ENCODE measurements at regions not wholly inside any gene's neighbourhood (a gene's known extent, or its start where the extent isn't known, plus 50 kb on each side); places are given as distances from the start of the nearest gene placed in this dataset.
"Not testable (repeated sequence)": the region's sequence is repeated elsewhere in the genome, so short reads cannot be mapped to it uniquely, and the experiment has no call there.

DNA sequence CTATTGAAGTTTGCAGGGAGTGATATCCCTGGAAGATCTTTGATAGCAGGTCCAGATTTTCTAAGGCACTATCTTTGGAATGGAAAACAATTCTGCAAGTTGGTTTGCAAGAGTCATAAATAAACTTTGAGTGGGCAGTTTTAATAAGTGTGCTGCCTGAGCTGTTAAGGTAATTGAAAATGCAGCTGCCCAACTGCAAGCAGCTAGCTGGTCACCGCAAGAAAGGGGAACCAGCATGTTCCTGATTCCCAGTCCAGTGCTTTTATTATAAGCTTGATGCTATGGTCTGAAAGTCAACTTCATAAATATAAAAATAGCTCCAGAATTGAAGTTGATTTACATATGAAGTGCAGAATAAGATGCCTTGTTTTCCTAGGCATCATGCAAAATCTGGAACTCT is 308.4 kb downstream of the ZNF248 start:
- DNase-seq (ENCODE audit: low spot score) = no peak
- H3K36me3 Mint-ChIP-seq (ENCODE audit: low read depth) = no peaks in the 10 kb centered on the region
- H3K4me1 Mint-ChIP-seq (ENCODE audit: low read depth) = no peaks in the 10 kb centered on the region
- H3K27me3 Mint-ChIP-seq (ENCODE audit: low read depth) = no peaks in the 10 kb centered on the region
- H3K4me3 Mint-ChIP-seq (ENCODE audit: unreplicated experiment) = no peak overlapping the region
- no peak overlapping the region for H3K27ac Mint-ChIP-seq (ENCODE audit: unreplicated experiment)
- peaks cover 48% of the 10 kb centered on the region for H3K9me3 Mint-ChIP-seq (ENCODE audit: low read depth)
- TF ChIP-seq CTCF (IDR thresholded peaks at IDR 0.05) = no peak

DNA sequence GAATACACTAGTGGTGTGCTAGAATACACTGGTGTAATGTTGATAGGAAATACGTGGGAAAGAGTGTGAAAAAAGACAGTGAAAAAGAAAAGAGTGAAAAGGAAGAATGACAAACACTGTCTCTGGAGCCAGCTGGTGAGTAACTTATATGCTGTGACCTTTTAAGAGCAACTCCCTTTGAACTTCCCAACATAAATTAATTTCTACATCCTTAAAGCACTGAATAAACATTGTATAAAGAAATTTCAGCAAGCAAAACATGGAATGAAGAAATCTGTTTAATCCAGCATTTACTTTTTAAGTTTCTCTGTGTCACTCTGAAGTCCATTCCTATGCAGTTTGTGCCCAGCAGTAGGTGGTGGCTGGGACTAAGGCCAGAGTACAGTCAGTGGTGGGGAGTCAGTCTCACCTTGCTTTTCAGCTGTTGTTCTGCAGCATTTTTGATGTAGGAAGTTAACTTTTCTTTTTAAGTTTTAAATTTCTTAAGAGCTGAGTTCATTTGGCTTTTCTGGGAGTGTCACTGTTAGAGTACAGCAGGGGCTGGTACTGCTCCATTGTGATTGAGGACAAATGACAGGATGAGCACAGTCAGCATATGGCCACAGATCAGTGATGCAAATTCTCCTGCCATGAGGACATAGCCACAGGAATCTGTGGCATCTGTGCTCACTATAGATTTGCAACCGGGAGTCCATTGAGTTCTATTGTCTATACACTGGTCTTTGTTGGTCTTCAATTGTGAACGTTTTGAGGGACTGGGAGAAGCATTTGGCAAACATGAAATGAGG is 321.8 kb downstream of the ZNF248 start:
- Mint-ChIP-seq H3K36me3 (ENCODE audit: low read depth) (no peaks in the 10 kb centered on the region), H3K4me3 (ENCODE audit: unreplicated experiment) (no peak overlapping the region), H3K9me3 (ENCODE audit: low read depth) (peaks cover 63% of the 10 kb centered on the region), H3K27ac (ENCODE audit: unreplicated experiment) (no peak overlapping the region), H3K4me1 (ENCODE audit: low read depth) (no peaks in the 10 kb centered on the region), H3K27me3 (ENCODE audit: low read depth) (no peaks in the 10 kb centered on the region)
- no peak for TF ChIP-seq CTCF (IDR thresholded peaks at IDR 0.05)
- DNase-seq (ENCODE audit: low spot score) = no peak

- Mint-ChIP-seq H3K36me3 (ENCODE audit: low read depth) (no peaks in the 10 kb centered on the region), H3K27me3 (ENCODE audit: low read depth) (no peaks in the 10 kb centered on the region), H3K4me3 (ENCODE audit: unreplicated experiment) (no peak overlapping the region), H3K27ac (ENCODE audit: unreplicated experiment) (no peak overlapping the region), H3K4me1 (ENCODE audit: low read depth) (no peaks in the 10 kb centered on the region), H3K9me3 (ENCODE audit: low read depth) (peaks cover 69% of the 10 kb centered on the region)
- no peak for TF ChIP-seq CTCF (IDR thresholded peaks at IDR 0.05)
- DNase-seq (ENCODE audit: low spot score) = no peak
These were observed 323.2 kb downstream of the ZNF248 start for GRCh38 chr10:37534166-37534565.

GRCh38 chr10:37525410-37525809 is 332.0 kb downstream of the ZNF248 start:
- not testable (repeated sequence) for H3K4me3 Mint-ChIP-seq (ENCODE audit: unreplicated experiment); H3K4me1 Mint-ChIP-seq (ENCODE audit: low read depth); DNase-seq (ENCODE audit: low spot score); H3K27ac Mint-ChIP-seq (ENCODE audit: unreplicated experiment); H3K27me3 Mint-ChIP-seq (ENCODE audit: low read depth); H3K36me3 Mint-ChIP-seq (ENCODE audit: low read depth)
- H3K9me3 Mint-ChIP-seq (ENCODE audit: low read depth) = peaks cover 48% of the 10 kb centered on the region

DNA sequence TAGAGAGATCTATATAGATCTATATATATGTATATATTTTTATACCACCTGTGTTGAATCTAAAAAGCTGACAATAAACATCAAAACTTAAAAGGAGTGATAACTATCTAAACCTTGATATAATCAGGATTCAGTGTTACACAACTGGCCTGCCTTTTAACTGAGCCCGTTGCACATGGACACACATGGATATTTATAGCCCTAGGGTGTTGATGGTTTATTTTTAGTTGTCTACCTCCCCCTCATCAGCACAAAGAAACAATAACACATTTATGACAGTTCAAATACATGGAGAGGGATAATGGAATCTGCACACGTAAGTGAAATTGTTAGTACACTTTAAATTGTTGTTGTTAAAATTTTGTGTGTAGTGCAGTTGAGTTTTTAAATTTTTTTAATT is 336.9 kb downstream of the ZNF248 start:
- no peaks in the 10 kb centered on the region for H3K4me1 Mint-ChIP-seq (ENCODE audit: low read depth)
- no peak overlapping the region for H3K27ac Mint-ChIP-seq (ENCODE audit: unreplicated experiment)
- no peak for DNase-seq (ENCODE audit: low spot score)
- no peak overlapping the region for H3K4me3 Mint-ChIP-seq (ENCODE audit: unreplicated experiment)
- no peaks in the 10 kb centered on the region for H3K36me3 Mint-ChIP-seq (ENCODE audit: low read depth)
- TF ChIP-seq CTCF (IDR thresholded peaks at IDR 0.05) = no peak
- H3K9me3 Mint-ChIP-seq (ENCODE audit: low read depth) = peaks cover 37% of the 10 kb centered on the region
- H3K27me3 Mint-ChIP-seq (ENCODE audit: low read depth) = no peaks in the 10 kb centered on the region

DNA sequence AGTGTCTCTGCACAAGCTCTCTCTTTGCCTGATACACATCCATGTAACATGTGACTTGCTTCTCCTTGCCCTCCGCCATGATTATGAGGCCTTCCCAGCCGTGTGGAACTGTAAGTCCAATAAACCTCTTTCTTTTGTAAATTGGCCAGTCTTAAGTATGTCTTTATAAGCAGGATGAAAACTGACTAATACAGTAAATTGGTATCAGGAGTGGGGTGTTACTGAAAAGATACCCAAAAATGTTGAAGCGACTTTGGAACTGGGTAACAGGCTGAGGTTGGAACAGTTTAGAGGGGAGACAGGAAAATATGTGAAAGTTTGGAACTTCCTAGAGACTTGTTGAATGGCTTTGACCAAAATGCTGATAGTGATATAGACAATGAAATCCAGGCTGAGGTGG is 346.9 kb downstream of the ZNF248 start:
- H3K27me3 Mint-ChIP-seq (ENCODE audit: low read depth); H3K27ac Mint-ChIP-seq (ENCODE audit: unreplicated experiment); H3K36me3 Mint-ChIP-seq (ENCODE audit: low read depth); H3K4me3 Mint-ChIP-seq (ENCODE audit: unreplicated experiment); H3K4me1 Mint-ChIP-seq (ENCODE audit: low read depth); DNase-seq (ENCODE audit: low spot score): not testable (repeated sequence)
- H3K9me3 Mint-ChIP-seq (ENCODE audit: low read depth) = peaks cover 65% of the 10 kb centered on the region

All from chondrocyte (in vitro differentiated cells).